Left renal pelvis (tissue), 4 donors: ENCODE measurements at regions not wholly inside any gene's neighbourhood (a gene's known extent, or its start where the extent isn't known, plus 50 kb on each side); places are given as distances from the start of the nearest gene placed in this dataset.

Experiments
- DNase-seq, 4 donors: peaks; one replicate each; pipeline ENCODE4 v3.0.0-alpha.2; 2013; ENCODE audit warnings: low read depth in 4 of 4, low spot score in 3 of 4

DNA sequence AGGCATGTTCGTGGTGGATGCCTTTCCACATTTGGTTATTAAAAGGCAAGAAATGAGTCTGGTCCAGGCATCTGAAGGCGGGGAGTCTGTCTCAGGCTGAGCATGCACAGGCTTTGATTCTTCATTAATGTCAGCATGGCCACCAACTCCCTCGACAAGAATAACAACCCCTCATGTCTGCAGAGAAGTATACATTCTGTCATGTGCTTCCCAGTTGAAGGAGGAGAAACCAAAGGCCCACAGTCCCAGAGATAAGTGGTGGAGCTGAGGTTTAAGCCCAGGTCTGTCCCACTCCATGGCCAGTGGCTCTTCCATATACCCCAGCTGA lies 61.6 kb upstream of the LAPTM5 start:
- DNase-seq: no peak

DNA sequence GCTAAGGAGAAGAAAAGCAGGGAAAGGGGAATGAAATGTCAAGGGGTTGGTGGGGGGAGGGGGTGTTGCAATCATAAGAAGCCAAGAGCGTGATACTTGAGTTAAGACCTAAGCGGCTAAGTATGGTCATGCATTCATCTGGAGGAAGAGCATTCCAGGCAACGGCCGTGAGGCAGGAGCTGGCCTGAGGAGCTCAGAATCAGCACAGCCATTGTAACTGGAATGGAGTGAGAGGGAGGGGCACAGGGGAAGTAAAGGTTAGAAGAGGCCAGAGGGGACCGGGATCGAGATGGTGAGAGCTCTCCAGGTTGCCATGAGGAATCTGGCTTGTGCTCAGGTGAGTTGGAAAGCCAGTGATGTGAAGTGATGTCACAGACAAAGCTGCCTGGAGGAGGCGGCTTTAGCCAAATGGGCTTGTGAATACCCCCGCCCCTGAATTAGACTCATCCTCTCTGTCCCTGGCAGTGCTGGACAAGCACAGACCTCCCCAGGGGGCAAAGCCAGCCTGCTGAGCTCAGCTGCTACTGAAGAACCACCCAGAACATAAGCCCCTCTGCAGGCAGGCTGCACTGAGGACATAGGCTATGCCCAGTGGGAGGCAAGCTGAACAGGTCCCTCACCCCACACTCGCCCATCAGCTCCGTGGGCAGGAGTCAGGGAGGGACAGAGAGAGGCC lies 61.1 kb upstream of the LAPTM5 start:
- no peak for DNase-seq

- no peak for DNase-seq
These were observed 60.0 kb upstream of the LAPTM5 start for GRCh38 chr1:30817548-30817947.

- no peak for DNase-seq
These were observed 59.5 kb upstream of the LAPTM5 start for GRCh38 chr1:30817077-30817438.

DNA sequence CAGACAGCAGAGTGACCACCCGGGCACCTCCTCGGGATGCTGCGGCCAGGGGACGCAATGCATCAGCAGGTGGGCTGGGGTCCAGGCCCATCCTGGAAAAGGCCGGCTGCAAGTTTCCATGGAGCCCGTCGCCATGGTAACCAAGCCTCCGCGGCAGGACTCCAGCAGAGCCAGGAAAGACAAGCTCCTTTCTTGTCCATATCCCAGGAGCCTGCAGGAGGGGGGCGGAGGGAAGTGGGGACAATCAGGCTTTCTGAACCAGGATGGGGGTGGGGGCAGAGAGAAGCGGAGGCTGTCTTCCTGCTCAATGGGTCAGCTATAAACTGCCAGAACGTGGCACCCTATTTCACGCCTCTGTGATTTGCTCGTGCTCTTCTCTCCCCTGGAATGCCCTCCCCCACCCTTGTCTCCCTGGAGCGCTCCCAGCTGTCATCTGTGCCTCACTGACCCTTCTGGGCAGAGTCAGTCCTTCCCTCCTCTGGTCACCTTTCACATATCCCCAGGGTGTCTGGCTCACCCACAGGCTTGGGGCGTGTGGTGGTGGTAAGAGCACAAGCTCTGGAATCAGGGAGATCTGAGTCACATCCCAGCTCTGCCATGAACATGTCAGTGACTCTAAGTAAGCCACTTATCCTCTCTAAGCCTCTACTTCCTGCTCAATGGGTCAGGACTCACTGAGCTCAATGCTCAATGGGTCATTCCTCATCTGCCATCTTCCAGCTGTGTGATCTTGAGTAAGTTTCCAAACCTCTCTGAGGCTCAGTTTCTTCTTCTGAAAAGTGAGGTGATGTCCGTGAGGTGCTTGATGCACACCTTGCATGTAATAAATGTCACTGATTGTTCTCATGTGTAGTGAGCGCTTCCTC lies 58.9 kb upstream of the LAPTM5 start:
- DNase-seq: peak; percentile 46 to 71 (median 64)

DNA sequence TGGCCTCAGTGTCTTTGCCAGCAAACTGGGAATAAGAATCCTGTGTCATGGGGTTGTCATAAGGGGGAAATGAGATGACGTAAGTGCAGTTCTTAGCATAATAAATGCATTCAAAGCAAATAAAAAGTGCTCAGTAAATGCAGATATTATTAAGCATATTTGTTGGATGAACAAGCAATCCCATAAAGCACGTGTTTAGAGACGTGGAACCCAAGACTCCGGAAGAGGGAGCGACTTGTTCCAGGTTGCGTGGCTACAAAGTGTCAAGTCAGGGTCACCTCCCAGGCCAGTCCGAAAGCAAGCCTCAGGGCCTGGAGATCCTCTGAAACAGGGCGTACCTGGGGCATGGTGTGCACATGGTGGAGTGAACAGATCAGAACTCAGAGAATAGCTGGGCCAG lies 58.0 kb upstream of the LAPTM5 start:
- DNase-seq: no peak

DNA sequence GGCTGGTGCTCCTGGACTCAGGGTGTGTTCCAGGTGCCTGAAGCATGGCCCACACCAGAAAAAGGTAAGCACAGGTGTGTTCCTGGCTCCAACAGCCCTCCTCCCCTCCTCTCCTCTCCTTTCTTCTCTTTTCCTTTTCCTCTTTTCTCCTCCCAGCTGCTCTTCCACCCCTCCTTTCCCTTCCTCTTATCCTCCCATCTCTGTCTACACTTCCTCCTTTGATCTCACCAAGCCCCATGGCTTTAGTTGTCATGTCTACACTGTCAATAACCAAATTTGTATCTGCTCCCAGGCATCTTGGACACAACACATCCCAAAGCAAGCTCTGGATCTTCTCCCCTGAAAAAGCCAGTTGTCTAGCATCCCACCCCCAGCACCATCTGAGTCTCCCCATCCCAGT lies 56.7 kb upstream of the LAPTM5 start:
- DNase-seq: no peak

DNA sequence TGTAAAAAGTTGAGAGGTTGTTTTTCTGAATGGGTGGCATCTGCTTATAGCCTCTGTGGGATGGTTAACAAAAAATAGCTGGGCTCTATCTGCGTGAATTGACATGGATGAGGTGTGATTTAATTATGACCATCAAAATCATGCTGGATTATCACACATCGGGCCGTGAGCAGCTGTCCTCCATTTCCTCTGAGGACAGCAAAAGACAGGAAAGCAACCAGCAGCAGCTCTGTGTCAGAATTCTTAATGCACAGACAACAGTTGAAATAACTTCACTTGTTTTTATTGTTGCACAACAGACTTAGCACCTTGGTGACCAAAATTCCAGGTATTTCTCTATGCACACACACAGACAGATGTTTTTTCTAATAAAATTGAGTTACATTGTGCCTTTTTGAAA lies 54.5 kb upstream of the LAPTM5 start:
- no peak for DNase-seq

- no peak for DNase-seq
These were observed 53.6 kb upstream of the LAPTM5 start for GRCh38 chr1:30811187-30811586.

DNA sequence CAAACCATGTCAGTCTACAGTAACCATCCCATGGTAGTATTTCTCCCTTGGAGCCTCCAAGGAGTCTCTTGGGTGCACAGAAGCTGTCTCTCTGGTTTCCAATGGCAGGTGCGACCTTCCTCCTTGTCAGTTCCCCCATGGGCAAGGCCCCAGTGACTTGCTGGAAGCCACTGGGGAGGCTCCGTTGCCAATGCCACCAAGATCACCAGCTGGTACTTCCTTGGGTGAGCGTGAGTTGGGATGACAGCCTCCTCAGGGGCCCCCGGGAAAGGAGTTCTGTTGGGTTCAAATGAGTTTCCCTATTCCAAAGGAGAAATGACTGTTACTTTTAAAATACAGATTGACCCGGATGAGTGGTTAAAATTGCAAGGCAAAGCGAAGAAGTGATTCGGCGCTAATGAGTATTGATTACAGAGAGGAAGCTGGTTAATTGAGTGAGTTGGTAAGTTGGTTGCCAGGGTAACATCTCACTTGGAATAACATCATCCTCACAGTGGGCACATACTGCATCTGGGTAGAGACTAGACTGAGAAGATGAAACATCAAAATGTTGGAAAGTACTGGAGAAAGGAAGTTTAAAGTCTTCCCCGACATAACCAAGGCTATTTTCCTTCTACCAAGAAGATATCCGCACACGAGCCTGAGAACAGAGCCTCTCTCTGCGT lies 53.0 kb upstream of the LAPTM5 start:
- DNase-seq: no peak

DNA sequence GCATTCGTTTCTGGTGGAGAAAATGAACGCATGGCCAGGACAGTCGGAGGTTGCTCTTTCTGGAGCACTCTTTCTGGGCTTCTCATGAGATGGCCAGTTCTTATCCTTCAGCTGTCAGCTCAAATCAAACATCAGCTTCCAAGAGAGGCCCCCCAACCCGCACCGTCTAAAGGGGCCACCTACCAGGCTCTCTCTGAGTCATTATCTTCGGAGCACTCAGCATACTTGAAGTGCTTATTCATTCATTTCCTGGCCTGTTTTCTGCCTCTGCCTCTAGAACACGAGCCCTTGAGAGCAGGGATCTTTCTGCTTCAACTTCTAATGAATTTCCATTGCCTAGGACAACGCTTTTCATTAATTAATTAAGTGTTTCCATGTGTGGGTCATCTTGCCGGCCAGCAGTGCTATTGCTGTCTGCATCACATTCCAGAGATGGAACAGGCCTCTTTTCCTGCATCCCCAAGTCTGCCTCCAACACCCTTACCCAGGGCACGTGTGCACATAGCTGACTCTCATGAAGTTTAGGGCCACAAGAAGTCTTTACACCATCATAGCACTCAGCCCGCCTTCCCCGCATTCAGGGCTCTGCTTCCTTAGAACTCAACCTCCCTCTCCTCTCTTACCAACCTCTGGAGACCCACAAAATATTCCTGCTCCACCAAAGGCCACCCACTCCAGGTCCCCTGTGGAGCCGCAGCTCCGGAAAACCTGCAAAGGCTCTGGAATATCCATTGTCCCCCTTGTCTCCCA lies 52.1 kb upstream of the LAPTM5 start:
- DNase-seq: no peak

- DNase-seq: no peak
These were observed 50.6 kb upstream of the LAPTM5 start for GRCh38 chr1:30808067-30808662.

- no peak for DNase-seq
These were observed 49.9 kb upstream of the LAPTM5 start for GRCh38 chr1:30807318-30808066.
